Caco-2 (cell line): ENCODE measurements at regions not wholly inside any gene's neighbourhood (a gene's known extent, or its start where the extent isn't known, plus 50 kb on each side); places are given as distances from the start of the nearest gene placed in this dataset.

Experiments
- BruUV-seq: library from RNA; stranded (reverse); fragments of 400-500 nt; replicated peaks from 2 replicates; lab custom pipeline; 2021; lab: Mats Ljungman, UMichigan
- CTCF ChIA-PET: fragments of 300-600 bp; sonication (Branson Sonifier 250); formaldehyde crosslinking; loops from one replicate; lab custom pipeline; 2022; ENCODE audit warnings: antibody characterized with exemption; lab: Charles Lee
- POLR2A ChIA-PET: fragments of 300-600 bp; sonication (Branson Sonifier 250); formaldehyde crosslinking; loops from one replicate; lab custom pipeline; 2022; ENCODE audit warnings: antibody characterized with exemption; lab: Charles Lee
- DNase-seq, 2 experiments: peaks; one replicate each; pipeline versions ENCODE4 v3.0.0 to v3.0.0-alpha.2; 2020 to 2022
- H3K27me3 ChIP-seq: replicated peaks from 2 replicates; pipeline ENCODE4 v1.6.0; 2011; ENCODE audit warnings: low read length; ENCODE audit not compliant: control insufficient read depth, insufficient read depth
- H3K36me3 ChIP-seq: 2 replicates; pipeline ENCODE4 v1.5.1; 2011; ENCODE audit warnings: low read length; ENCODE audit not compliant: control insufficient read depth, insufficient read depth
- H3K4me1 ChIP-seq: fragments of 250-450 bp; sonication (Bioruptor Pico); 2 replicates; pipeline ENCODE4 v1.5.1; 2020; ENCODE audit warnings: mild to moderate bottlenecking
- H3K4me3 ChIP-seq: 2 replicates; pipeline ENCODE4 v1.5.1; 2011; ENCODE audit warnings: low read depth, mild to moderate bottlenecking, control low read depth, low read length
- H3K9me3 ChIP-seq: fragments of 250-450 bp; sonication (Bioruptor Pico); 2 replicates; pipeline ENCODE4 v1.5.1; 2020; ENCODE audit warnings: mild to moderate bottlenecking, moderate library complexity
- H3K27ac Mint-ChIP-seq: one replicate; pipeline ENCODE4 v1.8.0; 2022; ENCODE audit warnings: mixed read lengths; ENCODE audit not compliant: unreplicated experiment
- H3K27me3 Mint-ChIP-seq: one replicate; pipeline ENCODE4 v1.8.0; 2022; ENCODE audit warnings: mixed read lengths; ENCODE audit not compliant: insufficient read depth, unreplicated experiment
- H3K36me3 Mint-ChIP-seq: one replicate; pipeline ENCODE4 v1.8.0; 2022; ENCODE audit warnings: mild to moderate bottlenecking, mixed read lengths; ENCODE audit not compliant: insufficient read depth, unreplicated experiment
- H3K4me1 Mint-ChIP-seq: one replicate; pipeline ENCODE4 v1.8.0; 2022; ENCODE audit warnings: low read depth, mixed read lengths; ENCODE audit not compliant: unreplicated experiment
- H3K4me3 Mint-ChIP-seq: one replicate; pipeline ENCODE4 v1.8.0; 2022; ENCODE audit warnings: mild to moderate bottlenecking, moderate library complexity, mixed read lengths; ENCODE audit not compliant: unreplicated experiment
- H3K9me3 Mint-ChIP-seq: one replicate; pipeline ENCODE4 v1.8.0; 2022; ENCODE audit warnings: mixed read lengths; ENCODE audit not compliant: unreplicated experiment
- intact Hi-C: fragments of 100-400 bp; cut with micrococcal nuclease; formaldehyde crosslinking; loops from one replicate; pipeline ENCODE4 v1.10.0; 2022; ENCODE audit not compliant: unreplicated experiment
- TF ChIP-seq, protein P1 (sequence below), 2 experiments: fragments of 200-600 bp in 1 of 2; IDR thresholded peaks; 1 replicate in 1 of 2; 2 replicates in 1 of 2; pipeline versions ENCODE4 v1.5.1 to v1.8.0; 2011 to 2022; ENCODE audit warnings: antibody characterized with exemption in 1 of 2, control low read depth in 1 of 2, inconsistent platforms in 1 of 2, low read depth in 1 of 2, low read length in 1 of 2, mild to moderate bottlenecking in 1 of 2, moderate library complexity in 1 of 2; ENCODE audit not compliant: insufficient read depth in 1 of 2, severe bottlenecking in 1 of 2, unreplicated experiment in 1 of 2

GRCh38 chr3:75140904-75141615 lies 523.1 kb upstream of the FRG2C start:
- no peaks in the 10 kb centered on the region for H3K27me3 ChIP-seq
- H3K36me3 Mint-ChIP-seq, result no peaks in the 10 kb centered on the region
- POLR2A ChIA-PET, result no interaction called here
- no peaks in the 10 kb centered on the region for H3K27me3 Mint-ChIP-seq
- H3K9me3 Mint-ChIP-seq, result peaks cover 28% of the 10 kb centered on the region
- intact Hi-C loops, result loop anchor here (1.0 kb wide), 1 partner anchor 30 kb away; no protein-coding TSS in a partner anchor
- no peak overlapping the region for H3K4me3 ChIP-seq
- peaks cover 12% of the 10 kb centered on the region; the same call in 1 of the 2 replicates for H3K9me3 ChIP-seq
- TF ChIP-seq, protein P1, sequence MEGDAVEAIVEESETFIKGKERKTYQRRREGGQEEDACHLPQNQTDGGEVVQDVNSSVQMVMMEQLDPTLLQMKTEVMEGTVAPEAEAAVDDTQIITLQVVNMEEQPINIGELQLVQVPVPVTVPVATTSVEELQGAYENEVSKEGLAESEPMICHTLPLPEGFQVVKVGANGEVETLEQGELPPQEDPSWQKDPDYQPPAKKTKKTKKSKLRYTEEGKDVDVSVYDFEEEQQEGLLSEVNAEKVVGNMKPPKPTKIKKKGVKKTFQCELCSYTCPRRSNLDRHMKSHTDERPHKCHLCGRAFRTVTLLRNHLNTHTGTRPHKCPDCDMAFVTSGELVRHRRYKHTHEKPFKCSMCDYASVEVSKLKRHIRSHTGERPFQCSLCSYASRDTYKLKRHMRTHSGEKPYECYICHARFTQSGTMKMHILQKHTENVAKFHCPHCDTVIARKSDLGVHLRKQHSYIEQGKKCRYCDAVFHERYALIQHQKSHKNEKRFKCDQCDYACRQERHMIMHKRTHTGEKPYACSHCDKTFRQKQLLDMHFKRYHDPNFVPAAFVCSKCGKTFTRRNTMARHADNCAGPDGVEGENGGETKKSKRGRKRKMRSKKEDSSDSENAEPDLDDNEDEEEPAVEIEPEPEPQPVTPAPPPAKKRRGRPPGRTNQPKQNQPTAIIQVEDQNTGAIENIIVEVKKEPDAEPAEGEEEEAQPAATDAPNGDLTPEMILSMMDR (IDR thresholded peaks at IDR 0.05; ENCODE audit: insufficient read depth in 1 of 2, low read depth in 1 of 2, low read length in 1 of 2, severe bottlenecking in 1 of 2, unreplicated experiment in 1 of 2), result no peak
- H3K27ac Mint-ChIP-seq, result no peak overlapping the region
- CTCF ChIA-PET, result no interaction called here
- DNase-seq, result peak in 1 of 2 experiments; percentile 13
- H3K4me3 Mint-ChIP-seq, result no peak overlapping the region
- no TSS peak for BruUV-seq
- peaks cover 13% of the 10 kb centered on the region for H3K4me1 Mint-ChIP-seq
- H3K36me3 ChIP-seq, result no peaks in the 10 kb centered on the region
- peaks cover 19% of the 10 kb centered on the region for H3K4me1 ChIP-seq

GRCh38 chr3:75144406-75144805 lies 519.7 kb upstream of the FRG2C start:
- H3K27me3 ChIP-seq, result no peaks in the 10 kb centered on the region
- peak; percentile 42 to 56 for DNase-seq
- H3K36me3 Mint-ChIP-seq, result no peaks in the 10 kb centered on the region
- BruUV-seq, result no TSS peak
- intact Hi-C loops, result no loop called here
- no peaks in the 10 kb centered on the region for H3K36me3 ChIP-seq
- H3K4me1 ChIP-seq, result peaks cover 13% of the 10 kb centered on the region
- no peak overlapping the region for H3K4me3 ChIP-seq
- H3K9me3 ChIP-seq, result peaks cover 6% of the 10 kb centered on the region; the same call in 1 of the 2 replicates
- peaks cover 18% of the 10 kb centered on the region for H3K9me3 Mint-ChIP-seq
- TF ChIP-seq, protein P1 (IDR thresholded peaks at IDR 0.05; ENCODE audit: insufficient read depth in 1 of 2, low read depth in 1 of 2, low read length in 1 of 2, severe bottlenecking in 1 of 2, unreplicated experiment in 1 of 2), result no peak
- CTCF ChIA-PET, result no interaction called here
- H3K27me3 Mint-ChIP-seq, result no peaks in the 10 kb centered on the region
- peak overlapping the region; percentile 18 for H3K4me3 Mint-ChIP-seq
- H3K27ac Mint-ChIP-seq, result peak overlapping the region; percentile 59
- H3K4me1 Mint-ChIP-seq, result peaks cover 8% of the 10 kb centered on the region
- POLR2A ChIA-PET, result no interaction called here

GRCh38 chr3:75171630-75172230 lies 492.4 kb upstream of the FRG2C start:
- H3K4me3 Mint-ChIP-seq, result no peak overlapping the region
- Histone ChIP-seq H3K27me3 (no peaks in the 10 kb centered on the region), H3K4me1 (no peaks in the 10 kb centered on the region), H3K36me3 (no peaks in the 10 kb centered on the region), H3K9me3 (no peaks in the 10 kb centered on the region), H3K4me3 (no peak overlapping the region)
- intact Hi-C loops, result loop anchor here (1.0 to 10.0 kb wide), 4 partner anchors 30 to 1304 kb away; no protein-coding TSS in a partner anchor
- TF ChIP-seq, protein P1 (IDR thresholded peaks at IDR 0.05; ENCODE audit: insufficient read depth in 1 of 2, low read depth in 1 of 2, low read length in 1 of 2, severe bottlenecking in 1 of 2, unreplicated experiment in 1 of 2), result peak; percentile 18 to 26
- H3K27me3 Mint-ChIP-seq, result peaks cover under 1% of the 10 kb centered on the region
- ChIA-PET CTCF (no interaction called here), POLR2A (no interaction called here)
- no peaks in the 10 kb centered on the region for H3K9me3 Mint-ChIP-seq
- no peak overlapping the region for H3K27ac Mint-ChIP-seq
- DNase-seq, result peak in 1 of 2 experiments; percentile 12
- BruUV-seq, result no TSS peak
- H3K4me1 Mint-ChIP-seq, result no peaks in the 10 kb centered on the region
- no peaks in the 10 kb centered on the region for H3K36me3 Mint-ChIP-seq
